PC-3 (cell line): ENCODE measurements at regions not wholly inside any gene's neighbourhood (a gene's known extent, or its start where the extent isn't known, plus 50 kb on each side); places are given as distances from the start of the nearest gene placed in this dataset.

ENCODE experiments used
- EZH2 ChIP-seq: fragments of 300-600 bp; sonication (generic); IDR thresholded peaks from one replicate; pipeline ENCODE4 v1.6.1; 2017; ENCODE audit warnings: antibody characterized with exemption, mild to moderate bottlenecking, low read length; ENCODE audit not compliant: unreplicated experiment
- EZH2phosphoT487 ChIP-seq: fragments of 300-600 bp; sonication (generic); IDR thresholded peaks from 2 replicates; pipeline ENCODE4 v1.6.1; 2018; ENCODE audit warnings: mild to moderate bottlenecking, antibody characterized with exemption, low read length, borderline replicate concordance
- TF ChIP-seq, protein P1 (sequence below): fragments of 300-600 bp; sonication (generic); conservative IDR thresholded peaks from 2 replicates; pipeline ENCODE4 v1.5.1; 2017; ENCODE audit warnings: antibody characterized with exemption, low read depth, mild to moderate bottlenecking, low read length

DNA sequence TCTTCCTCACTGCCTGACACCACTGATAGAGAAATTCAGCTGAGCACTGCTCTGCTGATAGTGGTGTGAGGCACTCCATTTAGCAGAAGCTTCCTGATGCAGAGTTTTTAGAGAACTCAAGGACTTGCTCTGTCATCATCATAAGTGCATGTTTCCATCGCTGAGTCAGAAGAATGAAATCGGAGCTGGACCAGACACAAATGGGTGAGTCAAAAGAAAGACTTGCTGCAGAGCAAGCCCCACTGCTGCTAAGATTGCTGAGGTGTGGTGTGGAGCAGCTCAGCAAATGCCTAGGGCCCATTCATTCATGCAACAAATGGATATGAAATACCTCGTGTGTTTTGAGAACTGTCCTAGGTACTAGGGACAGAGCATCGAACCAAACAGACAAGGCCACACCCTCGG, 410.2 kb upstream of the SLC30A5 start:
- TF ChIP-seq, protein P1, sequence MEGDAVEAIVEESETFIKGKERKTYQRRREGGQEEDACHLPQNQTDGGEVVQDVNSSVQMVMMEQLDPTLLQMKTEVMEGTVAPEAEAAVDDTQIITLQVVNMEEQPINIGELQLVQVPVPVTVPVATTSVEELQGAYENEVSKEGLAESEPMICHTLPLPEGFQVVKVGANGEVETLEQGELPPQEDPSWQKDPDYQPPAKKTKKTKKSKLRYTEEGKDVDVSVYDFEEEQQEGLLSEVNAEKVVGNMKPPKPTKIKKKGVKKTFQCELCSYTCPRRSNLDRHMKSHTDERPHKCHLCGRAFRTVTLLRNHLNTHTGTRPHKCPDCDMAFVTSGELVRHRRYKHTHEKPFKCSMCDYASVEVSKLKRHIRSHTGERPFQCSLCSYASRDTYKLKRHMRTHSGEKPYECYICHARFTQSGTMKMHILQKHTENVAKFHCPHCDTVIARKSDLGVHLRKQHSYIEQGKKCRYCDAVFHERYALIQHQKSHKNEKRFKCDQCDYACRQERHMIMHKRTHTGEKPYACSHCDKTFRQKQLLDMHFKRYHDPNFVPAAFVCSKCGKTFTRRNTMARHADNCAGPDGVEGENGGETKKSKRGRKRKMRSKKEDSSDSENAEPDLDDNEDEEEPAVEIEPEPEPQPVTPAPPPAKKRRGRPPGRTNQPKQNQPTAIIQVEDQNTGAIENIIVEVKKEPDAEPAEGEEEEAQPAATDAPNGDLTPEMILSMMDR = no peak
- TF ChIP-seq EZH2 (no peak), EZH2phosphoT487 (no peak)
